B cell (primary cell): ENCODE measurements at regions not wholly inside any gene's neighbourhood (a gene's known extent, or its start where the extent isn't known, plus 50 kb on each side); places are given as distances from the start of the nearest gene placed in this dataset.

Experiments
- CTCF ChIP-seq: fragments of 200-600 bp; IDR thresholded peaks from one replicate; pipeline ENCODE4 v1.8.0; 2022; ENCODE audit warnings: antibody characterized with exemption, mild to moderate bottlenecking
- EZH2 ChIP-seq: IDR thresholded peaks from 2 replicates; pipeline ENCODE4 v1.6.1; 2012; ENCODE audit warnings: borderline replicate concordance, low read depth, mild to moderate bottlenecking, moderate library complexity, low read length; ENCODE audit not compliant: insufficient read depth, poor library complexity, severe bottlenecking

GRCh38 chr7:12028508-12028907 lies 182.6 kb upstream of the TMEM106B start:
- TF ChIP-seq CTCF (no peak), EZH2 (no peak)
